Neural progenitor cell (in vitro differentiated cells): ENCODE measurements at regions not wholly inside any gene's neighbourhood (a gene's known extent, or its start where the extent isn't known, plus 50 kb on each side); places are given as distances from the start of the nearest gene placed in this dataset.

Experiments used
- EZH2 ChIP-seq: fragments of 200-600 bp; sonication (generic); IDR thresholded peaks from 2 replicates; pipeline ENCODE4 v1.6.1; 2017; ENCODE audit warnings: antibody characterized with exemption, mild to moderate bottlenecking, moderate library complexity
- EZH2phosphoT487 ChIP-seq: fragments of 200-600 bp; sonication (generic); IDR thresholded peaks from 2 replicates; pipeline ENCODE4 v1.6.1; 2017; ENCODE audit warnings: antibody characterized with exemption
- TF ChIP-seq, protein P1 (sequence below): fragments of 200-600 bp; sonication (generic); IDR thresholded peaks from 2 replicates; pipeline ENCODE4 v1.5.1; 2017; ENCODE audit warnings: antibody characterized with exemption, mild to moderate bottlenecking

DNA sequence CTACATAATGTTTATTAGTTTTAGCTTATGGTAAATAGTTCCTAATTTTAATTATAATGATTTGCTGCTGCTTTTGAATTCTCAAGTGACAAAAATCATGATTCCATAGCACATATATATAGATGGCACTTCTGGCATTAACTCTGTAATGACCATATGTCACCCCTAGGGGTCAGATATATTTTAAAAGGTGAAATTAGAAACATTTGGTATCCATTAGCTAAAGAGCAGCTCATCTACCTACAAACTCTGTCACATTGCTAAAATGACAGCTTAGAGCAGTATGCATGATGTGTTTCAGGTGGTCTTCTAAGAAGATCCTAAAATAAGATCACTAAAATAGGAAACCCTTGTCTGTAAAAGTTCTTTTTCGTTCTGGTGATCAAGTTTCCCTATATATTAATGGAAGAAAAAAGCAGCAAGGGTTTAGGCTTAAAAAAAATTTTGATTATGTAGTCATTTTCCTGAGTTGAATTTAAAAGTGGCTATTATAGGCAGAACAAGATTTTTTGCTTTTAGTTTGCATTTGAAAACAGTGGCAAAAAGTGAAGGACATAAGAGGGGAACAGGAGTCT lies 157.7 kb upstream of the POU5F2 start:
- TF ChIP-seq, protein P1, sequence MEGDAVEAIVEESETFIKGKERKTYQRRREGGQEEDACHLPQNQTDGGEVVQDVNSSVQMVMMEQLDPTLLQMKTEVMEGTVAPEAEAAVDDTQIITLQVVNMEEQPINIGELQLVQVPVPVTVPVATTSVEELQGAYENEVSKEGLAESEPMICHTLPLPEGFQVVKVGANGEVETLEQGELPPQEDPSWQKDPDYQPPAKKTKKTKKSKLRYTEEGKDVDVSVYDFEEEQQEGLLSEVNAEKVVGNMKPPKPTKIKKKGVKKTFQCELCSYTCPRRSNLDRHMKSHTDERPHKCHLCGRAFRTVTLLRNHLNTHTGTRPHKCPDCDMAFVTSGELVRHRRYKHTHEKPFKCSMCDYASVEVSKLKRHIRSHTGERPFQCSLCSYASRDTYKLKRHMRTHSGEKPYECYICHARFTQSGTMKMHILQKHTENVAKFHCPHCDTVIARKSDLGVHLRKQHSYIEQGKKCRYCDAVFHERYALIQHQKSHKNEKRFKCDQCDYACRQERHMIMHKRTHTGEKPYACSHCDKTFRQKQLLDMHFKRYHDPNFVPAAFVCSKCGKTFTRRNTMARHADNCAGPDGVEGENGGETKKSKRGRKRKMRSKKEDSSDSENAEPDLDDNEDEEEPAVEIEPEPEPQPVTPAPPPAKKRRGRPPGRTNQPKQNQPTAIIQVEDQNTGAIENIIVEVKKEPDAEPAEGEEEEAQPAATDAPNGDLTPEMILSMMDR, result peak; percentile 71
- TF ChIP-seq EZH2 (no peak), EZH2phosphoT487 (no peak)
